HG03064 (cell line): ENCODE measurements at regions not wholly inside any gene's neighbourhood (a gene's known extent, or its start where the extent isn't known, plus 50 kb on each side); places are given as distances from the start of the nearest gene placed in this dataset.
"Not testable (repeated sequence)": the region's sequence is repeated elsewhere in the genome, so short reads cannot be mapped to it uniquely, and the experiment has no call there.

ENCODE experiments used
- ATAC-seq: cut with Tn5 transposase; IDR thresholded peaks from one replicate; pipeline ENCODE4 v1.9.1; 2021; ENCODE audit warnings: low read depth; ENCODE audit not compliant: unreplicated experiment

- no peak for ATAC-seq
Measured at GRCh38 chr2:64865831-64866345, 123.3 kb upstream of the SLC1A4 start.

GRCh38 chr2:64866797-64867196, 122.4 kb upstream of the SLC1A4 start:
- no peak for ATAC-seq

- no peak for ATAC-seq
Measured at GRCh38 chr2:64867253-64867996, 121.8 kb upstream of the SLC1A4 start.

- ATAC-seq = no peak
Measured at GRCh38 chr2:64869126-64869525, 120.1 kb upstream of the SLC1A4 start.

- no peak for ATAC-seq
Measured at GRCh38 chr2:64873472-64873924, 115.7 kb upstream of the SLC1A4 start.

GRCh38 chr2:64874593-64874992, 114.6 kb upstream of the SLC1A4 start:
- ATAC-seq = no peak

GRCh38 chr2:64875368-64875767, 113.8 kb upstream of the SLC1A4 start:
- ATAC-seq = no peak

GRCh38 chr2:64876137-64876647, 113.0 kb upstream of the SLC1A4 start:
- no peak for ATAC-seq

GRCh38 chr2:64879745-64880144, 109.5 kb upstream of the SLC1A4 start:
- no peak for ATAC-seq

- ATAC-seq = no peak
Measured at GRCh38 chr2:64880193-64880951, 108.8 kb upstream of the SLC1A4 start.

GRCh38 chr2:64881037-64881492, 108.1 kb upstream of the SLC1A4 start:
- no peak for ATAC-seq

- no peak for ATAC-seq
Measured at GRCh38 chr2:64887565-64887964, 101.6 kb upstream of the SLC1A4 start.

GRCh38 chr2:64888591-64889309, 100.4 kb upstream of the SLC1A4 start:
- no peak for ATAC-seq

GRCh38 chr2:64889803-64890202, 99.4 kb upstream of the SLC1A4 start:
- no peak for ATAC-seq

- ATAC-seq = not testable (repeated sequence)
Measured at GRCh38 chr2:64896572-64896971, 92.6 kb upstream of the SLC1A4 start.

- no peak for ATAC-seq
Measured at GRCh38 chr2:64899081-64899865, 89.9 kb upstream of the SLC1A4 start.

- ATAC-seq = not testable (repeated sequence)
Measured at GRCh38 chr2:64899876-64900275, 89.3 kb upstream of the SLC1A4 start.

- no peak for ATAC-seq
Measured at GRCh38 chr2:64904413-64905329, 84.5 kb upstream of the SLC1A4 start.
